Lung (tissue), 11 donors: ENCODE measurements at regions not wholly inside any gene's neighbourhood (a gene's known extent, or its start where the extent isn't known, plus 50 kb on each side); places are given as distances from the start of the nearest gene placed in this dataset.

Experiments used
- ATAC-seq: fragments of 200-7000 bp; cut with Tn5 transposase; one replicate; pipeline ENCODE4 v1.9.1; 2020; ENCODE audit warnings: moderate number of reproducible peaks; ENCODE audit not compliant: insufficient read depth, low FRiP score
- DNase-seq, 3 donors: peaks; one replicate each; pipeline ENCODE4 v3.0.0-alpha.2; 2013 to 2017
- H3K27ac ChIP-seq, 2 donors: one replicate each; pipeline ENCODE4 v1.5.1; 2013; ENCODE audit warnings: mild to moderate bottlenecking in 2 of 2, moderate library complexity in 2 of 2, control low read depth in 1 of 2, inconsistent platforms in 1 of 2, low read depth in 1 of 2, low read length in 1 of 2
- H3K27me3 ChIP-seq, 3 donors: one replicate each; pipeline ENCODE4 v1.5.1; 2013; ENCODE audit warnings: low read length in 2 of 3; ENCODE audit not compliant: control insufficient read depth in 3 of 3, insufficient read depth in 3 of 3
- H3K36me3 ChIP-seq, 4 donors: one replicate each; pipeline ENCODE4 v1.5.1; 2013; ENCODE audit warnings: low read length in 4 of 4, mild to moderate bottlenecking in 1 of 4, moderate library complexity in 1 of 4; ENCODE audit not compliant: control insufficient read depth in 4 of 4, insufficient read depth in 4 of 4
- H3K4me1 ChIP-seq, 5 donors: one replicate each; pipeline ENCODE4 v1.5.1; 2013; ENCODE audit warnings: low read length in 5 of 5, mild to moderate bottlenecking in 2 of 5, moderate library complexity in 1 of 5; ENCODE audit not compliant: control insufficient read depth in 5 of 5, insufficient read depth in 5 of 5
- H3K4me3 ChIP-seq: one replicate; pipeline ENCODE4 v1.5.1; 2013; ENCODE audit warnings: mild to moderate bottlenecking, control low read depth, moderate library complexity
- H3K9ac ChIP-seq, 2 donors: one replicate each; pipeline ENCODE4 v1.5.1; 2013; ENCODE audit warnings: low read length in 2 of 2, control low read depth in 1 of 2; ENCODE audit not compliant: insufficient read depth in 1 of 2
- H3K9me3 ChIP-seq, 4 donors: one replicate each; pipeline ENCODE4 v1.5.1; 2013; ENCODE audit warnings: low read length in 3 of 4, mild to moderate bottlenecking in 1 of 4, moderate library complexity in 1 of 4; ENCODE audit not compliant: control insufficient read depth in 4 of 4, insufficient read depth in 3 of 4
- WGBS, 2 donors: extraction: QIAGEN DNeasy Blood & Tissue Kit; methylation state at CpG; one replicate each; pipeline ENCODE4 v1.1.7; 2013; 5-methylcytosine and 5-hydroxymethylcytosine counted together
- TF ChIP-seq, protein P1 (sequence below): IDR thresholded peaks from 2 replicates; pipeline ENCODE4 v1.5.1; 2012; ENCODE audit warnings: mild to moderate bottlenecking; ENCODE audit errors: control extremely low read depth, extremely low read depth
- donor health status: control.
- donor health status: control.
- donor health status: Bipolar disorder and iron deficiency.
- donor health status: healthy.
- donor health status: DM: yes; HTN: yes; CAD: no.

DNA sequence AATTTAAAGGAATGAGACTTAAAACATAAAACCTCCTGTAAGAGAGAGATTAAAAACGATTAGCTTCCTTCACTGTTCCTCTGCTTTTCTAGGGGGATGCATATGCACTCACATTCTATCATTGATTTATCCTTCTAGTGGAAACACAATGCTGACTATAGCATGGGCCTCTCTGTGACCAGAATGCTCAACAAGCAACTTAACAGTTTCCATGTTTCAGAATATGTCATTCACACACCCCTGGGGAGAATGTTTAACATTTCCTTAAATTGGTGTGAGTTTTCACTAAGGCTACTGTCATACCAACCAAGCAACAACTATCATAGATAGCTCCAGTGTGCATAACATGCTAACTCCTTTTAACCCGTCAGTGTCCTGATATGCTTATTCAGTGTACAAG lies 337.9 kb upstream of the GRM7 start:
- no peaks in the 10 kb centered on the region for H3K36me3 ChIP-seq
- no peak for ATAC-seq
- no peaks in the 10 kb centered on the region for H3K27me3 ChIP-seq
- peaks cover 0 to 6% (median 0%) of the 10 kb centered on the region in 5 donors for H3K4me1 ChIP-seq
- DNase-seq: no peak
- peaks cover 0 to 2% (median 0%) of the 10 kb centered on the region in 4 donors for H3K9me3 ChIP-seq
- TF ChIP-seq, protein P1, sequence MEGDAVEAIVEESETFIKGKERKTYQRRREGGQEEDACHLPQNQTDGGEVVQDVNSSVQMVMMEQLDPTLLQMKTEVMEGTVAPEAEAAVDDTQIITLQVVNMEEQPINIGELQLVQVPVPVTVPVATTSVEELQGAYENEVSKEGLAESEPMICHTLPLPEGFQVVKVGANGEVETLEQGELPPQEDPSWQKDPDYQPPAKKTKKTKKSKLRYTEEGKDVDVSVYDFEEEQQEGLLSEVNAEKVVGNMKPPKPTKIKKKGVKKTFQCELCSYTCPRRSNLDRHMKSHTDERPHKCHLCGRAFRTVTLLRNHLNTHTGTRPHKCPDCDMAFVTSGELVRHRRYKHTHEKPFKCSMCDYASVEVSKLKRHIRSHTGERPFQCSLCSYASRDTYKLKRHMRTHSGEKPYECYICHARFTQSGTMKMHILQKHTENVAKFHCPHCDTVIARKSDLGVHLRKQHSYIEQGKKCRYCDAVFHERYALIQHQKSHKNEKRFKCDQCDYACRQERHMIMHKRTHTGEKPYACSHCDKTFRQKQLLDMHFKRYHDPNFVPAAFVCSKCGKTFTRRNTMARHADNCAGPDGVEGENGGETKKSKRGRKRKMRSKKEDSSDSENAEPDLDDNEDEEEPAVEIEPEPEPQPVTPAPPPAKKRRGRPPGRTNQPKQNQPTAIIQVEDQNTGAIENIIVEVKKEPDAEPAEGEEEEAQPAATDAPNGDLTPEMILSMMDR: no peak
- no peak overlapping the region for H3K4me3 ChIP-seq
- H3K9ac ChIP-seq: no peak overlapping the region
- H3K27ac ChIP-seq: no peak overlapping the region
- WGBS, 2 donors: 69 to 78% methylated on average over 2 of the region's 2 CpGs

DNA sequence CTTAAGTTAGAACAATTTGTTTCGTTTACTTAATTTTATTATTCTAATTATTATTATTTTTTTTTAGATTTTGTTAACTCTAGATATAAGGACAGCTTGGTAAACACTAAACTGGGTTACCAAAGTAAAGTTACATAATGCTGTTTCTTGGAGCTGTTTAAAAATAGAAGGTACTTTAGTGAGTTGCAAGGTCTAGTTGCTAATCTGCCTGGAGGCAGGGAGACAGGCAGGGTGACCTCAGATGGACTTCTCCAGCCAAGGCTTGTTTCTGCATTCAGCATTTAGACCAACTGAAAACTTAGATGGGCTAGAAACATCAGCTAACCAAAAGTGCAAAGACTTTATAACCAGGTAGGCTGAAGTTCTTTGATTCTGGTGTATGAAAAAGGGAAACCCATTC lies 336.4 kb upstream of the GRM7 start:
- DNase-seq: no peak
- Histone ChIP-seq H3K27me3 (no peaks in the 10 kb centered on the region), H3K9ac (no peak overlapping the region), H3K36me3 (no peaks in the 10 kb centered on the region), H3K4me1 (peaks cover 0 to 6% (median 0%) of the 10 kb centered on the region in 5 donors), H3K27ac (no peak overlapping the region), H3K4me3 (no peak overlapping the region), H3K9me3 (no peaks in the 10 kb centered on the region)
- WGBS, 2 donors: 37 to 70% methylated on average over 1 of the region's 1 CpG
- TF ChIP-seq, protein P1: no peak
- no peak for ATAC-seq

DNA sequence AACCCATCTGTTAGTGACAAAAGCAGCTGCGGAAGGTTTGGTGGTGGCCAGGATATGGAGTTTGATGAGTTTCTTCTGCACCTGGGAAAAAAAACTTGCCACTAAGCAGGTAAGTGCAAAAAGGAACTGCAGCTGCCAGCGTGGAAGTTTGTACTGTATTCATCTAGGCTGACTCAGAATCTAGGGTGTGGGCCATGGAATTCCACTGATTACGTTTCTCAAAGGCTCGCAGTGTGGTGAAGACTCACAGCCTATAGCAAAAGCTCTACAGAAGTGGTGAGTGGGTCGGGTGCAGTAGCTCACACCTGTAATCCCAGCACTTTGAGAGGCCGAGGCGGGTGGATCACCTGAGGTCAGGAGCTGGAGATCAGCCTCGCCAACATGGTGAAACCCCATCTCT lies 334.6 kb upstream of the GRM7 start:
- Histone ChIP-seq H3K27ac (no peak overlapping the region), H3K9me3 (no peaks in the 10 kb centered on the region), H3K36me3 (no peaks in the 10 kb centered on the region), H3K27me3 (no peaks in the 10 kb centered on the region), H3K9ac (no peak overlapping the region), H3K4me3 (no peak overlapping the region), H3K4me1 (peaks cover 0 to 6% (median 0%) of the 10 kb centered on the region in 5 donors)
- ATAC-seq: no peak
- TF ChIP-seq, protein P1: no peak
- no peak for DNase-seq
- WGBS, 2 donors: 89 to 91% methylated on average over 8 of the region's 8 CpGs

DNA sequence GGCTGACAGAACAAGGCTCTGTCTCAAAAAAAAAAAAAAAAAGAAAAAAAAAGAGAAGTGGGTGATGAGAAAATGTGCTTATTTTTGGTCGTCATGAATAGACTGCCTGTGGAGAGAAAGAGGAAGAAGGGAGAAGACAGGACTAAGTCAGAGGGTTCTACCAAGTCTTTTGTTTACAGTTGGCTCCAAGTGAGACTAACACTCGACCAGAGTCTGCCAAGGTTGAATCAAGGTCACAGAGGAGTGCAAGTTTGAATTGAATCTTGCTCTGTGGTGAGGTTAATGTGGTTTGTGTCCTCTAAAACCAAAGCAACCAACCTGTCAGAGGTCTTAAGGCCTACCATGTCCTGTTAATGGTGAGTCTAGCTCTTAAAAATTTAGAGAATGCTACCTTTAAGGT lies 334.1 kb upstream of the GRM7 start:
- no peak for DNase-seq
- no peaks in the 10 kb centered on the region for H3K27me3 ChIP-seq
- ATAC-seq: no peak
- no peaks in the 10 kb centered on the region for H3K9me3 ChIP-seq
- no peaks in the 10 kb centered on the region for H3K36me3 ChIP-seq
- no peak overlapping the region for H3K4me3 ChIP-seq
- H3K9ac ChIP-seq: no peak overlapping the region
- peaks cover 0 to 6% (median 0%) of the 10 kb centered on the region in 5 donors for H3K4me1 ChIP-seq
- no peak overlapping the region for H3K27ac ChIP-seq
- 18 to 24% methylated on average over 2 of the region's 2 CpGs for whole genome bisulfite sequencing, 2 donors
- TF ChIP-seq, protein P1: no peak
